NCI-H1694 (cell line): ENCODE measurements at regions not wholly inside any gene's neighbourhood (a gene's known extent, or its start where the extent isn't known, plus 50 kb on each side); places are given as distances from the start of the nearest gene placed in this dataset.

Experiments
- DNase-seq: peaks from one replicate; lab custom pipeline; 2025; lab: John Stamatoyannopoulos, UW

GRCh38 chr1:234554218-234554697 lies 55.7 kb downstream of the IRF2BP2 start:
- no peak for DNase-seq

DNA sequence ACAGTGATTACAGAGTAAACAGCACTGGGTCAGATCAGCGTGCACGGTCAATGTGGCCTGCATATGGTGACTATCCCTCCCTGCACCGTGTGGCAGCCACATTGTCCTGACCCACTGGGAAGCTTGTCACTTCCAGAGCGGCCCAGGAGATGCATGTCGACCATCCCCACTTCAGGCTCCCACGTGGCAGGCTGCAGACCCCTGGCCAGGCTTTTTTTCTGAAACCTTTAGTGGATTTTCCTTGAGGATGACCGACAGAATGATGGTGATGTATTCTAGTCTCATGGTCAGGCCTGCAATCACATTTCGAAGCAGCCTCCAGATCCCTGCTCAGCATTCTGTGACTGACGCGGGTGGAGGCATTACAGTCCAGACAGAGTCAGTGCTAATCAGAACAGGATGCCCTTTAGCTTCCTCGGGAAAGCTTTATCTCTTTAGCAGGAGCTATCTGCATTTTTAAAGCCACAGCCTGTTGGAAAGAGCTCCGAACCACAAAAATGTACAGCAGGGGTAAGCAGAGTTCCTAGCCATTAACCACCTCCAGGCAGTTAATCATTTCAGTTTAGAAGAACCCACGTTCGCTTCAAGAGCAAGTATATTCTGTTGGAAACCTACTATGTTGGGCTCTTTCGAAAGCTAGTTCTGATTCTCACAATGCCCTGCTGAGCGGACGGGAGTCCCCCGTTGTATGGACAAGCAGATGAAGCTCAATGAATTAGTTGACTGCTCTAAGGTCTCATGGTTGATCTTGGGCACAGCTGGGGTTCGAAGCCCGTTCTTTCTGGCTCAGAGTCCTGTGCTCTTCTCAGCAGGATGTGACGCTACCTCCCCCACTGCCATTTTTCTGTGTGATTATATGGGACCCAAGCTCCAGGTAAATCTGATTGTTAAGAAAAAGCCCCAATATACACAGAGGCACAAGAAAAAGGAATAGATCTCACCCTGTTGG lies 56.5 kb downstream of the IRF2BP2 start:
- DNase-seq: no peak

DNA sequence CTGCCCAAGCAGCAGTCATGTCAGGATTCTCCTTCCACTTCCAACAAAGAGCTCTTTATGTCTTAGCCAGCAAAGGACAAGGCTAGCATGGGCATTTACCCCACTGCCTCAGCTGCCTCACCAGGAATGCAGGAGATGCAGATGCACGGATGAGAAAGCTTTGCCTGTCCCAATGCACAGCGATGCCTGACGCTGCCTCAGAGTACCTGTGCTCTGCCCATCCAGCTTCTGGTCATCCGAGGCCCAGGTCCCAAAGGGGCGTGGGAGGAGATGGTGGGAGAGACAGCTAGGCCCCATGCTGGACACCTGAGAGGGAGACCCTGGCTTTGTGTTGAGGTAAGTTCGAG lies 59.0 kb downstream of the IRF2BP2 start:
- no peak for DNase-seq

DNA sequence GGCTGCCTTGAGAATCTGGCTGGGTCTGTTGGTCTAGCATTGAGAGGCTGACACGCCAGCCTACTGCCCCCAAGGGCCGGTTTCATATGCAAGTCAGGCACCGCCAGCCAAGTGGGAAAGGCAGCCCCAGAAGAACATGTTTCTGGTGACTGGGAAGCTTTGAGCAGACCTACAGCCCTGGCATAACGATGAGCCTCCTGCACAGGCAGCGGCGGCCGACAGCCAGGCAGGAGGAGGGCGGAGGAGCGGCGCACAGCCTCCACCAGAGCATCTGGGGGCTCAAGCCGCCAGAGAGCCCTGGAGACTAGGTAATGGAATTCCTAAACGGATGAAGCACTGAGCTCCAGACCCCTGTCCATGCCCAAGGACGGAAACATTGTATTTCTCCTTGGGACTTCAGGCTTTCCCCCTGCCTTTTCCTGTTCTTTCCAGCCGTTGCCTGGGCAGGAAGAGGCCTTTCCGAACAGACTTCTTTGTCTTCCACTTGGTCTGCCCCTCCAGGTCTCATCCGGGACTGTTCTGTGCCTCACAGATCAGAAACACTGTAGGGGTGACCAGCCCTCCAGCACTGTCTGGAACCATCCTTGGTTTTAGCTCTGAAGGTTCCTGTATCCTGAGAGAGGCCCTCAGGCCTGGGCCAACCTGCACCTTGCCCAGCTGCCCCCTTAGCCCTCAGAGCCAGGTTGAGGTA lies 59.5 kb downstream of the IRF2BP2 start:
- no peak for DNase-seq

GRCh38 chr1:234549447-234550021 lies 60.4 kb downstream of the IRF2BP2 start:
- no peak for DNase-seq

- no peak for DNase-seq
These were observed 62.8 kb downstream of the IRF2BP2 start for GRCh38 chr1:234546890-234547788.

DNA sequence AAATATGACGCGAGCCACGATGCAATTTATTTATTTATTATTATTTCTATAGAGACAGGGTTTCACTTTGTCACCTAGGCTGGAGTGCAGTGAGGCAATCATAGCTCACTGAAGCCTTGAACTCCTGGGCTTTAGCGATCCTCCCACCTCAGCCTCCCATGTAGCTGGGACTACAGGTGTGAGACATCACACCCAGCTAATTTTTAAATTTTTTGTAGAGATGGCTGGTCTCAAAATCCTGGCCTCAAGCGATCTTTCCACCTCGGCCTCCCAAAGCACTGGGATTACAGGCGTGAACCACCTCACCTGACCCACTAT lies 63.6 kb downstream of the IRF2BP2 start:
- DNase-seq: no peak

DNA sequence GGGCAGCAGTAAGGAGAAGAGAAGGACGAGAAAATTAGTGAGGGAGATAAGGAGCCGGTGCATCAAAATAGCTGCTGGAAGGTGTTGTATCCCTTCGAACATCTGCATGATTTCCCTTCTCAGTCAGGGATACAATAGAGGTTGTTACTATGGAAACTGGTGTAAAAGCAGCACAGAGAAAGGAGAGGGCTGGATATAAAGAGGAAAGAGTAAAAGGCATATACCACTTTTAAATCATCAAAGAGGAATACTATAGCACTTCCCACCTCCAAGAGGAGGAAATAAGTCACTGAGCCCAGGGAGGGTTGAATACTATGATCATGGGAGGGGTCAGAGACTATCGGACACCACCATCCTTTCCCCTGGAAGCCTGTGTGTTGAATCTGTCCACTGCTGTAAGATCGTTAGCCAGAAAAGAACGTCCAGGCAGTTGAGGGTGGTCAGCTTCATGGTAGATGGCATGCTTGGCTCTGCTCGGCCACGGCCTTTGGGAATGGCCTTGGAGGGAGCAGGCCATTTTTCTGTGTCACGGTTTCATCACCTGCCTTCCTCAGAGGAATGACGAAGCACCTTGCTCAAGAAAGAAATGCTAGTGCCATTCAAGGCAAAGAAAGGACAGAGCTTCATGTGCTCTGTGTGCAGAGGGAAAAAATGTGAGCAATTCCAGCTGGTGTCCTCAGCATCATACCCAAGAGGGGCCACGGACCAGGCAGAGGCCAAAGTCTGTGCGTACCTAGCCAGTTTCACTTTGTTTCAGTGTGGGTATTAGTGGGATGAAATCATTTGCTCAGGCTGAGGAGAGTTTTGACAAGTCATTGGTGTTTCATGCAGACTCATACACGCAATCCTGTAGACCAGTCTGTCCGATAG lies 64.2 kb downstream of the IRF2BP2 start:
- DNase-seq: no peak

- DNase-seq: peak; percentile 93
These were observed 65.2 kb upstream of the TARBP1 start for GRCh38 chr1:234544087-234544579.

DNA sequence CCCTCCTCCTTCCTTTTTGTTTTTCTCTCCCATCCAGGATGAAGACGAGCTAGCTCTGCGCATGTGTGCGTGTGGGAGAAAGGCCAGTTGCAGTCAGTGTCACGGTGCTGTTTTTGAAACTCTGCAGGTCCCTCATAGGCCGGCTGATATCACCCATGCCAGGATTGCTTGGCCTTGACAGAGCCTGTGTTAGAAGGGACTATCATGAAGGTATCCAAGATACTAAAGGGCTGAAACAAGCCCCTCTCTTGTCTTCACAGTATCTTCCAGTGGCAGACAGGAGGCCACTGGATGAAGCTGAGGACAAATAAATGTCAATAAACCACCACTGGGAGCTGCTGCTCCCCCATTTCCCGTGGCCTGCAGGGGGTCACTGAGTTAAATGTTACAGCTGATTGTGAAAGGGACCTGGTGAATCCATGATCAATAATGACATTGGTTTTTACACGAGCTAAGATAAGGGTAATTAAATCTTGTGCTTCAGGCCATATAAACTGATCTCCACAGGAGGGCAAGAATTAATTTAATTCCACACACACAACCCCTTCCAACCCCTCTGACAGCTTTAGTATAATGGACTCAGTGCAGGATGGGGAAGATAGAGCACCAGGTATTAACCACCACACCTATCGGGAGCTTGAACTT lies 64.6 kb upstream of the TARBP1 start:
- no peak for DNase-seq

DNA sequence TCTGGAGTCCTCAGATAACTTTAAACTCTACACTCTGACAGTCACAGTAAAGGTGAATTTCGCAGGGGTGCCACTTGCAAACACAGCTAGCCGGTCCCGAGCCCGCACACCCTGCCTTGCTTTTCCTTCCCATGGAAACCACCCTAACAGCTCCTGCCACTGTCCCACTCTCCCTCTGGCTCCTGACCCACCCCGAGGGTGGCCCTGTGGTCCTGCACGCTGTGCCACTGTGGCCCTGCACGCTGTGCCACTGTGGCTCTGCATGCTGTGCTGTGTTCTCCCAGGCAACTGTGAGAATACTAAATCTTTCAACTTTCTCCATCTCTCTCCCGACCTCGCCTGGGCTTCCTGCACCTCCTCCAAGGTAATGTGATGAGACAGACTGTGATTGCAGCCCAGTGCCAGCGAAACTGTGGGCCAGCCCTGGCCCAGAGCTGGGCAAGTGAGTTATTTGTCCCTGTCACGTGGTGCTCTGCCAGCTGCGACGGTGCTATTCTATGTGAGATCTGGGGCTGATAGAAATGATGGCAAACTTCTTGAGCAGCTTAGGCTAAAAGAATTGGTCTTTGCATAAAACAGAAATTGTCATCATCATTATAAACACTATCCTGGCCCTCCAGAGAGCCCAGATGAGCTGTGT lies 63.4 kb upstream of the TARBP1 start:
- DNase-seq: no peak

GRCh38 chr1:234541286-234541975 lies 62.5 kb upstream of the TARBP1 start:
- DNase-seq: no peak

DNA sequence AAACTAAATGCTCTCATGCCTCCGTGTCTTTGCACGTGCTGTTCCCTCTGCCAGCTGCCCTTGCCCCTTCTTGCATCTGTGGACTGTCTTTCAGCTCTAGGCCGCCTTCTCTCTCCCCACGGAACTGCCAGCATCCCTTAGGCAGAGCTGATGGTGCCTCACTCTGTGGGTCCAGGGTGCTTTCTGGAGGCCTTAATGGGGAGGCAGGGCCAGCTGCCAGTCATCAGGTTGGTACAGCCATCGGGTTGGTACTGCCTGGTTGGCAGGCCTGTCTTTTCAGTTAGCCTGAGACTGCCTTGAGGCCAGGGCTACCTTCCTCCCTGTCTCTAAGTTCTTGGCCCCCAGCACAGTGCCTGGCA lies 61.4 kb upstream of the TARBP1 start:
- DNase-seq: no peak

DNA sequence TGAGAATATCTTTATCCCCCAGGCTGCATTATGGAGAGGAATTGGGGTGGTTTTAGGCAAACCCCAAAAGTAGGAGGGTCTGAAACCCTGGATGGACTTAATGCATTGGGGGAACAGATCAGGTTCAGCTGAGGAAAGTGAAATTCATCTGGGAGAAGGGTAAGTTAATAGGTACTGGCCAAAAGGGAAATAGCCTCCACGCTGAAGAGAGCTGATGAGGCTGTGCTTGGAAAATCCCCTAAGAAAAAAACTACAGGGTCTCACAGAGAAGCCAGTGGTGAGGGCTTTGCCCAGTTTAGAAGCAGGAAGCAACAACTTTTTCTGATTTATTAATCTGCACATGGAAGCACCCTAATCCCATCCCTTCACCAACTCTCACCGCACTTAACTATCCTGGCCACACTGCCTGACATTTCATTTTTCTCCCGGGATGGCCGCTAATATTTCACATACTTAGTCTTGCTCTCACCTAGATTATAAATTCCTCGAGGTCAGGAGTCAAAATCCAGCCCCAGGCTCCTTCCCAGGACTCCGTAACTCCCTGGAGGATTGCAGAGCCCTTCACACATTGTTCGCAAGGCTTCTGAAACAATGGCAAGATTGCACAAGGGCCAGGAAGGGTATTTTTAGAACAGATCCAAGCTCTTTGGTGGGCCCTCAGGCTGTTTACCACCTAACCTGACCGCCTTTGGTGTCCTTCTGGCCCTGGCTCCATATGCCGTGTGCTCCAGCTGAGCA lies 60.9 kb upstream of the TARBP1 start:
- no peak for DNase-seq

DNA sequence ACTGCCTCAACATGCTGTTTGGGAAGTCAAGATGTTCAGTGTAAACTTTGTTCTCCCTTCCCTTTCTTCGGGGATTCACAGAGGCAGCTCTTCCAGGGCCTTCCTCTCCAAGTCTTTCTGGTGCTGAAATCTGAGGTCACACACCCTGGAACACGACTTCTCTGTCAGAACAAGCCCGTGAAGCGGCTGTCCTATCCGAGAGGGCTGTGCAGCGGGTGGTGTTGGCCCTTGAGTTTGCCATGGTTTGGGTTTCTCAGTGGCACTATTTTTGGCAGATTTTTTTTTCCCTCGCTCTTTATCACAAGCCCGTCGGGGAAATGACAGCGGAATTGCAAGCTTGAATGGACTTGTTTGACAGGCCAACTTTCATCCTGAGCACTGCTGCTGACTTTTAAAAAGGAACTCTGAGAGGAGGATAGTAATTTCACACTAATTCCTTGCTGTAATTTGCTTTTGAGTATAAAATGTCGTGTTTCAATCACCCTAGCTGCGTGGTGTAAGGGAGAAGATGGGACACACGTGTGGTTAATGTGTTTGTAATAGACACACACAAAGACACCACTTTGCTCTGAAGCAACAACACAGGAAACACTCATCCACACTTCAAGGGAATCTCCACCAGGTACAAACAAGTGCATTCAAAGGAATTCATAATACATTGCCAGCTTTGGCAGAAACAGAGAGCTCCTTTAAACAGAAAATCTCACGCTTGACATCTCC lies 60.1 kb upstream of the TARBP1 start:
- no peak for DNase-seq

DNA sequence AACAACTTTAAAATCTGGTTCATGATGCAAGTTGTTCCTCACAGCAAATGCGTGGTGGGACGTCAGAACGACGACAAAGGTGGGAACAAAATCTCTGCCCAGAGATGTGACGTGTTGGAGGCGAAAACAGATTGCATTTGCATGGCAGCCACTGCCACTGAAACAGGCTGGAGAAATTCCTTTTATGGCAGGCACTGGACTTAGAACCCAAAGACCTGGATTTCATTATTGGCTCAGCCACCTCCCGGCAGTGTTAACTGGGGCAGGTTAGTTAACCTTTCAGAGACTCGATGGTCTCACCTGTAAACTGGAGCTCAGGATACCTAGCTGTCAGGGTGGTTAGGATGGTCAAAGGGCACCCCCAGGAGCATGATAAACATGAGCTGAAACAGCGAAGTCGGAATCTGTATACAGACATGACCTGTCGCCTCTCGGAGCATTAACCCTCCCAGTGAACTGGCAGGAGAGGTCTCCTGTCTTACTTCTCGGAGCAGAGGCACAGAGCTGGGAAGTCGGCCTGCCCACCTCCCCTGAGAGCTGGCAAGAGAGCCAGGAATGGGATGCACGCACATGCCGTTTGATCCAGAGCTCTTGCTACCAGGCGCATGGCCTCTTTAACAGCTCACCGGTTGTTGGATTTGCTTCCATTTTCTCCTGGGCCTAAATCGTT lies 59.2 kb upstream of the TARBP1 start:
- DNase-seq: no peak

DNA sequence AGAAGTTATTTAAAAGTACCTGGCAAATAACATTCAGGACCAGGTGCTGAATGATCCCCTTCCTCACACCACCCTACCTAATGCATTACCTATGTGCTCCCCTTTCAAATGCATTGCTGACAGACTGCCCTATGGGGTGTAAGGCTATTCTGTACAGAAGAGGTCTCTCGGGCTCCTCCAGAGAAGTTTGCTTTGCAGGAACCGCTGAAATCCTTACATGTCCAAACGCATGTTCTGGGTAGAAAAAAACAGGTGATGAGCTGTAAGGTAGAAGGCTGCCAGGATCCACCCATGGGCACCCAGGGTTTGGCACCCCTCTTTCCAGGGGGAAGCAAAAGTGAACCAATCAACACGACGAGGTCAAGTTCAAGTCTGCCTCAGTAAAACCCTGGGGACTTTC lies 58.3 kb upstream of the TARBP1 start:
- no peak for DNase-seq
